ENCODE measurements at regions not wholly inside any gene's neighbourhood (a gene's known extent, or its start where the extent isn't known, plus 50 kb on each side); places are given as distances from the start of the nearest gene placed in this dataset.

- TF ChIP-seq CTCF (IDR thresholded peaks at IDR 0.05) = no peak
- DNase-seq = no peak
- peaks cover 0 to 8% (median 0%) of the 10 kb centered on the region in 11 donors for H3K9me3 ChIP-seq
- intact Hi-C loops (cut with DNase I) = no loop called here
- no peaks in the 10 kb centered on the region for H3K36me3 ChIP-seq
- H3K27me3 ChIP-seq = no peaks in the 10 kb centered on the region
- ATAC-seq = no peak
- H3K27ac ChIP-seq = no peak overlapping the region
- WGBS, 2 donors = 38 to 49% methylated on average over 1 of the region's 1 CpG
- H3K4me3 ChIP-seq = no peak overlapping the region
- H3K4me1 ChIP-seq = no peaks in the 10 kb centered on the region
Observed at GRCh38 chr5:153158608-153159007, 331.9 kb upstream of the GRIA1 start.

- H3K27ac ChIP-seq = no peak overlapping the region
- H3K9me3 ChIP-seq = no peaks in the 10 kb centered on the region
- no peaks in the 10 kb centered on the region for H3K27me3 ChIP-seq
- DNase-seq (no peak), ATAC-seq (no peak)
- H3K36me3 ChIP-seq = no peaks in the 10 kb centered on the region
- 43 to 49% methylated on average over 3 of the region's 3 CpGs for WGBS, 2 donors
- no peaks in the 10 kb centered on the region for H3K4me1 ChIP-seq
- no peak overlapping the region for H3K4me3 ChIP-seq
- TF ChIP-seq CTCF (IDR thresholded peaks at IDR 0.05) = no peak
- intact Hi-C loops (cut with DNase I) = no loop called here
Observed at GRCh38 chr5:153159616-153160015, 330.9 kb upstream of the GRIA1 start.

- TF ChIP-seq CTCF (IDR thresholded peaks at IDR 0.05) = no peak
- no peak overlapping the region for H3K4me3 ChIP-seq
- no peaks in the 10 kb centered on the region for H3K36me3 ChIP-seq
- ATAC-seq (no peak), DNase-seq (no peak)
- no peaks in the 10 kb centered on the region for H3K27me3 ChIP-seq
- peaks cover 0 to 4% (median 0%) of the 10 kb centered on the region in 11 donors for H3K9me3 ChIP-seq
- no peak overlapping the region for H3K27ac ChIP-seq
- intact Hi-C loops (cut with DNase I) = no loop called here
- H3K4me1 ChIP-seq = no peaks in the 10 kb centered on the region
- 79 to 90% methylated on average over 1 of the region's 1 CpG for WGBS, 2 donors
Observed at GRCh38 chr5:153168241-153168640, 322.2 kb upstream of the GRIA1 start.

- Histone ChIP-seq H3K9me3 (peaks cover 0 to 3% (median 0%) of the 10 kb centered on the region in 11 donors), H3K27me3 (no peaks in the 10 kb centered on the region), H3K36me3 (no peaks in the 10 kb centered on the region), H3K4me3 (no peak overlapping the region), H3K27ac (no peak overlapping the region), H3K4me1 (no peaks in the 10 kb centered on the region)
- WGBS, 2 donors = 89 to 97% methylated on average over 1 of the region's 1 CpG
- intact Hi-C loops (cut with DNase I) = no loop called here
- DNase-seq (no peak), ATAC-seq (no peak)
- no peak for TF ChIP-seq CTCF (IDR thresholded peaks at IDR 0.05)
Observed at GRCh38 chr5:153187503-153187902, 303.0 kb upstream of the GRIA1 start.

- DNase-seq (no peak), ATAC-seq (no peak)
- Histone ChIP-seq H3K27me3 (no peaks in the 10 kb centered on the region), H3K9me3 (no peaks in the 10 kb centered on the region), H3K4me3 (no peak overlapping the region), H3K4me1 (no peaks in the 10 kb centered on the region), H3K27ac (no peak overlapping the region), H3K36me3 (no peaks in the 10 kb centered on the region)
- intact Hi-C loops (cut with DNase I) = no loop called here
- TF ChIP-seq CTCF (IDR thresholded peaks at IDR 0.05) = no peak
- WGBS, 2 donors = 64 to 66% methylated on average over 3 of the region's 3 CpGs
Observed at GRCh38 chr5:153206361-153206760, 284.1 kb upstream of the GRIA1 start.

Measured in heart right ventricle (tissue), 16 donors.